HepG2 (cell line): ENCODE measurements at regions not wholly inside any gene's neighbourhood (a gene's known extent, or its start where the extent isn't known, plus 50 kb on each side); places are given as distances from the start of the nearest gene placed in this dataset.

Experiments
- CENPT ChIP-seq: sonication (generic); formaldehyde crosslinking; IDR thresholded peaks from 2 replicates; pipeline ENCODE4 v1.8.0; 2022; ENCODE audit warnings: low read depth, mild to moderate bottlenecking, moderate library complexity, missing genetic modification reagents
- FOXK1 ChIP-seq: sonication (generic); formaldehyde crosslinking; IDR thresholded peaks from 2 replicates; pipeline ENCODE4 v1.4.0; 2020; ENCODE audit warnings: low read depth, missing genetic modification reagents, borderline replicate concordance
- IRX3 ChIP-seq: sonication (generic); formaldehyde crosslinking; IDR thresholded peaks from 2 replicates; pipeline ENCODE4 v1.8.1; 2023; ENCODE audit warnings: mild to moderate bottlenecking, low read depth, missing genetic modification reagents, borderline replicate concordance
- MLLT10 ChIP-seq: sonication (generic); formaldehyde crosslinking; IDR thresholded peaks from 2 replicates; pipeline ENCODE4 v1.4.0; 2020; ENCODE audit warnings: missing genetic modification reagents
- ZMAT3 ChIP-seq: sonication (generic); formaldehyde crosslinking; conservative IDR thresholded peaks from 2 replicates; pipeline ENCODE4 v1.7.0; 2021; ENCODE audit warnings: missing genetic modification reagents
- ZNF30 ChIP-seq: sonication (generic); formaldehyde crosslinking; IDR thresholded peaks from 2 replicates; pipeline ENCODE4 v1.5.0; 2020; ENCODE audit warnings: mild to moderate bottlenecking, missing genetic modification reagents
- ZNF431 ChIP-seq: sonication (generic); formaldehyde crosslinking; IDR thresholded peaks from 2 replicates; pipeline ENCODE4 v1.9.0; 2022; ENCODE audit warnings: missing genetic modification reagents, low read depth, mild to moderate bottlenecking, borderline replicate concordance
- ZNF501 ChIP-seq: sonication (generic); formaldehyde crosslinking; IDR thresholded peaks from 2 replicates; pipeline ENCODE4 v1.5.1; 2020; ENCODE audit warnings: mild to moderate bottlenecking, moderate library complexity, missing genetic modification reagents
- ZNF550 ChIP-seq: sonication (generic); formaldehyde crosslinking; IDR thresholded peaks from 2 replicates; pipeline ENCODE4 v1.4.0; 2020; ENCODE audit warnings: mild to moderate bottlenecking, missing genetic modification reagents, borderline replicate concordance
- ZNF660 ChIP-seq: sonication (generic); formaldehyde crosslinking; IDR thresholded peaks from 2 replicates; pipeline ENCODE4 v1.5.1; 2020; ENCODE audit warnings: mild to moderate bottlenecking, low read depth, missing genetic modification reagents, borderline replicate concordance
- ZNF749 ChIP-seq: sonication (generic); formaldehyde crosslinking; IDR thresholded peaks from 2 replicates; pipeline ENCODE4 v1.8.0; 2022; ENCODE audit warnings: mild to moderate bottlenecking, missing genetic modification reagents, moderate library complexity, borderline replicate concordance
- ZNF839 ChIP-seq: sonication (generic); formaldehyde crosslinking; IDR thresholded peaks from 2 replicates; pipeline ENCODE4 v1.4.0; 2020; ENCODE audit warnings: missing genetic modification reagents, mild to moderate bottlenecking, borderline replicate concordance
- TF ChIP-seq, protein P1 (sequence below): IDR thresholded peaks from 2 replicates; pipeline ENCODE4 v1.6.1; 2012; ENCODE audit warnings: low read depth, low read length, improper control_type of control experiment
- TF ChIP-seq, protein P2 (sequence below): sonication (generic); formaldehyde crosslinking; IDR thresholded peaks from 2 replicates; pipeline ENCODE4 v1.8.0; 2022; ENCODE audit warnings: missing genetic modification reagents, mild to moderate bottlenecking, borderline replicate concordance
- TF ChIP-seq, protein P3 (sequence below): sonication (generic); formaldehyde crosslinking; IDR thresholded peaks from 2 replicates; pipeline ENCODE4 v1.4.0; 2020; ENCODE audit warnings: missing genetic modification reagents, borderline replicate concordance
- TF ChIP-seq, protein P4 (sequence below): IDR thresholded peaks from 2 replicates; pipeline ENCODE4 v1.6.1; 2012; ENCODE audit warnings: inconsistent platforms
- TF ChIP-seq, protein P5 (sequence below): sonication (generic); formaldehyde crosslinking; IDR thresholded peaks from 2 replicates; pipeline ENCODE4 v1.5.0; 2020; ENCODE audit warnings: missing genetic modification reagents
- TF ChIP-seq, protein P6 (sequence below): sonication (generic); formaldehyde crosslinking; IDR thresholded peaks from 2 replicates; pipeline ENCODE4 v1.4.0; 2020; ENCODE audit warnings: mild to moderate bottlenecking, missing genetic modification reagents, borderline replicate concordance
- TF ChIP-seq, protein P7 (sequence below): sonication (generic); formaldehyde crosslinking; IDR thresholded peaks from 2 replicates; pipeline ENCODE4 v1.5.0; 2020; ENCODE audit warnings: missing genetic modification reagents

DNA sequence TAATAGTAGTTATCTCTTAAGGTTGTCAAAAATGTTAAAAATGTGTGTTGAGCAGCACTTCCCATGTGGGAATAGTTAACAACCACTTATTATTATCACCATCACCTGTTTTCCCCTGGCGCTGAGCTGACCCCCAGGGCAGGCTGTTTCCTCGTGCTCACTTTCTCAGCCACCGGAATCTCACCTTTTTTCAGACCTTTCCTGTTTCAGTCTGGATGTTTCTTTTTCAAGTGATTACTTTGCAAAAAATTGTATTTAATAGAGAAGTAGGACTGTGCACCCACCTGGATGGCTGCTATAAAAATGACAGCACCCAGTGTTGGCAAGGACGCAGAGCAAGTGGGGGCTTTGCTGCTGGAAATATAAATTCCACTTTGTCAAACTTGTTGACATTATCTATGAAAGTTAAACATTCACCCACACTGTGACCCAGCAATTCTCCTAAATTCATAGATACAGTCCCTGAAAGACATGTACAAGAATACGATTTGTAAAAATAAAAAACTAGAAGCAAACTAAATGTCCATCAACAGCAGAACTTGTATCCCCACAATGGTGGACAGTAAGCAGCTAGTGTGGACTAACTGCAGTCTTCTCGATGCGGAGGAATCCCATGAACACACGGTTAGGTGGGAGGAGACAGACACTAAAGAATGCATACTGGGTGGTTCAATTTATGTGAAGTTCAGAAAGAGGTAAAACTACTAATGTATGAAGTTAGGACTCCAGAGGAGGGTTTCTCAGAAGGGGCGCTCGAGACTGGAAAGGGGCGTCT lies 66.5 kb downstream of the SOWAHC start (continued):
- TF ChIP-seq, protein P1, sequence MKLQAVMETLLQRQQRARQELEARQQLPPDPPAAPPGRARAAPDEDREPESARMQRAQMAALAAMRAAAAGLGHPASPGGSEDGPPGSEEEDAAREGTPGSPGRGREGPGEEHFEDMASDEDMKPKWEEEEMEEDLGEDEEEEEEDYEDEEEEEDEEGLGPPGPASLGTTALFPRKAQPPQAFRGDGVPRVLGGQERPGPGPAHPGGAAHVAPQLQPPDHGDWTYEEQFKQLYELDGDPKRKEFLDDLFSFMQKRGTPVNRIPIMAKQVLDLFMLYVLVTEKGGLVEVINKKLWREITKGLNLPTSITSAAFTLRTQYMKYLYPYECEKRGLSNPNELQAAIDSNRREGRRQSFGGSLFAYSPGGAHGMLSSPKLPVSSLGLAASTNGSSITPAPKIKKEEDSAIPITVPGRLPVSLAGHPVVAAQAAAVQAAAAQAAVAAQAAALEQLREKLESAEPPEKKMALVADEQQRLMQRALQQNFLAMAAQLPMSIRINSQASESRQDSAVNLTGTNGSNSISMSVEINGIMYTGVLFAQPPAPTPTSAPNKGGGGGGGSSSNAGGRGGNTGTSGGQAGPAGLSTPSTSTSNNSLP, result no peak
- TF ChIP-seq ZNF660 (CRISPR knock-in tag), result no peak
- no peak for TF ChIP-seq ZNF749 (CRISPR knock-in tag)
- no peak for TF ChIP-seq ZNF839 (CRISPR knock-in tag)
- TF ChIP-seq, protein P2, sequence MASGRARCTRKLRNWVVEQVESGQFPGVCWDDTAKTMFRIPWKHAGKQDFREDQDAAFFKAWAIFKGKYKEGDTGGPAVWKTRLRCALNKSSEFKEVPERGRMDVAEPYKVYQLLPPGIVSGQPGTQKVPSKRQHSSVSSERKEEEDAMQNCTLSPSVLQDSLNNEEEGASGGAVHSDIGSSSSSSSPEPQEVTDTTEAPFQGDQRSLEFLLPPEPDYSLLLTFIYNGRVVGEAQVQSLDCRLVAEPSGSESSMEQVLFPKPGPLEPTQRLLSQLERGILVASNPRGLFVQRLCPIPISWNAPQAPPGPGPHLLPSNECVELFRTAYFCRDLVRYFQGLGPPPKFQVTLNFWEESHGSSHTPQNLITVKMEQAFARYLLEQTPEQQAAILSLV, result no peak
- no peak for TF ChIP-seq ZNF30
- TF ChIP-seq ZNF501 (CRISPR knock-in tag), result no peak
- TF ChIP-seq MLLT10 (CRISPR knock-in tag), result no peak
- TF ChIP-seq FOXK1 (CRISPR knock-in tag), result peak; percentile 23; the same call in 1 of the 2 replicates
- TF ChIP-seq ZNF431, result no peak
- no peak for TF ChIP-seq ZNF550 (CRISPR knock-in tag)
- TF ChIP-seq, protein P3, sequence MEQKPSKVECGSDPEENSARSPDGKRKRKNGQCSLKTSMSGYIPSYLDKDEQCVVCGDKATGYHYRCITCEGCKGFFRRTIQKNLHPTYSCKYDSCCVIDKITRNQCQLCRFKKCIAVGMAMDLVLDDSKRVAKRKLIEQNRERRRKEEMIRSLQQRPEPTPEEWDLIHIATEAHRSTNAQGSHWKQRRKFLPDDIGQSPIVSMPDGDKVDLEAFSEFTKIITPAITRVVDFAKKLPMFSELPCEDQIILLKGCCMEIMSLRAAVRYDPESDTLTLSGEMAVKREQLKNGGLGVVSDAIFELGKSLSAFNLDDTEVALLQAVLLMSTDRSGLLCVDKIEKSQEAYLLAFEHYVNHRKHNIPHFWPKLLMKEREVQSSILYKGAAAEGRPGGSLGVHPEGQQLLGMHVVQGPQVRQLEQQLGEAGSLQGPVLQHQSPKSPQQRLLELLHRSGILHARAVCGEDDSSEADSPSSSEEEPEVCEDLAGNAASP (CRISPR knock-in tag), result no peak
- TF ChIP-seq, protein P4, sequence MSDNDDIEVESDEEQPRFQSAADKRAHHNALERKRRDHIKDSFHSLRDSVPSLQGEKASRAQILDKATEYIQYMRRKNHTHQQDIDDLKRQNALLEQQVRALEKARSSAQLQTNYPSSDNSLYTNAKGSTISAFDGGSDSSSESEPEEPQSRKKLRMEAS, result 0 out of 2 replicates have a peak, but pooled peaks have one; percentile 20
- no peak for TF ChIP-seq IRX3 (CRISPR knock-in tag)
- TF ChIP-seq, protein P5, sequence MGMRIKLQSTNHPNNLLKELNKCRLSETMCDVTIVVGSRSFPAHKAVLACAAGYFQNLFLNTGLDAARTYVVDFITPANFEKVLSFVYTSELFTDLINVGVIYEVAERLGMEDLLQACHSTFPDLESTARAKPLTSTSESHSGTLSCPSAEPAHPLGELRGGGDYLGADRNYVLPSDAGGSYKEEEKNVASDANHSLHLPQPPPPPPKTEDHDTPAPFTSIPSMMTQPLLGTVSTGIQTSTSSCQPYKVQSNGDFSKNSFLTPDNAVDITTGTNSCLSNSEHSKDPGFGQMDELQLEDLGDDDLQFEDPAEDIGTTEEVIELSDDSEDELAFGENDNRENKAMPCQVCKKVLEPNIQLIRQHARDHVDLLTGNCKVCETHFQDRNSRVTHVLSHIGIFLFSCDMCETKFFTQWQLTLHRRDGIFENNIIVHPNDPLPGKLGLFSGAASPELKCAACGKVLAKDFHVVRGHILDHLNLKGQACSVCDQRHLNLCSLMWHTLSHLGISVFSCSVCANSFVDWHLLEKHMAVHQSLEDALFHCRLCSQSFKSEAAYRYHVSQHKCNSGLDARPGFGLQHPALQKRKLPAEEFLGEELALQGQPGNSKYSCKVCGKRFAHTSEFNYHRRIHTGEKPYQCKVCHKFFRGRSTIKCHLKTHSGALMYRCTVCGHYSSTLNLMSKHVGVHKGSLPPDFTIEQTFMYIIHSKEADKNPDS, result no peak
- no peak for TF ChIP-seq CENPT (CRISPR knock-in tag)
- TF ChIP-seq, protein P6, sequence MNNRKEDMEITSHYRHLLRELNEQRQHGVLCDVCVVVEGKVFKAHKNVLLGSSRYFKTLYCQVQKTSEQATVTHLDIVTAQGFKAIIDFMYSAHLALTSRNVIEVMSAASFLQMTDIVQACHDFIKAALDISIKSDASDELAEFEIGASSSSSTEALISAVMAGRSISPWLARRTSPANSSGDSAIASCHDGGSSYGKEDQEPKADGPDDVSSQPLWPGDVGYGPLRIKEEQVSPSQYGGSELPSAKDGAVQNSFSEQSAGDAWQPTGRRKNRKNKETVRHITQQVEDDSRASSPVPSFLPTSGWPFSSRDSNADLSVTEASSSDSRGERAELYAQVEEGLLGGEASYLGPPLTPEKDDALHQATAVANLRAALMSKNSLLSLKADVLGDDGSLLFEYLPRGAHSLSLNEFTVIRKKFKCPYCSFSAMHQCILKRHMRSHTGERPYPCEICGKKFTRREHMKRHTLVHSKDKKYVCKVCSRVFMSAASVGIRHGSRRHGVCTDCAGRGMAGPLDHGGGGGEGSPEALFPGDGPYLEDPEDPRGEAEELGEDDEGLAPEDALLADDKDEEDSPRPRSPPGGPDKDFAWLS (CRISPR knock-in tag), result no peak
- no peak for TF ChIP-seq ZMAT3 (CRISPR knock-in tag)
- TF ChIP-seq, protein P7, sequence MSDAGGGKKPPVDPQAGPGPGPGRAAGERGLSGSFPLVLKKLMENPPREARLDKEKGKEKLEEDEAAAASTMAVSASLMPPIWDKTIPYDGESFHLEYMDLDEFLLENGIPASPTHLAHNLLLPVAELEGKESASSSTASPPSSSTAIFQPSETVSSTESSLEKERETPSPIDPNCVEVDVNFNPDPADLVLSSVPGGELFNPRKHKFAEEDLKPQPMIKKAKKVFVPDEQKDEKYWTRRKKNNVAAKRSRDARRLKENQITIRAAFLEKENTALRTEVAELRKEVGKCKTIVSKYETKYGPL (CRISPR knock-in tag), result 0 out of 2 replicates have a peak, but pooled peaks have one; percentile 8
